Tibial nerve (tissue), 4 donors: ENCODE measurements at regions not wholly inside any gene's neighbourhood (a gene's known extent, or its start where the extent isn't known, plus 50 kb on each side); places are given as distances from the start of the nearest gene placed in this dataset.
A peak's percentile ranks its signal among the peaks of the same experiment; 100 is the strongest.

ENCODE experiments used
- DNase-seq, 2 donors: peaks; one replicate each; pipeline ENCODE4 v3.0.0-alpha.2; 2019; ENCODE audit warnings: low spot score in 2 of 2
- H3K27ac ChIP-seq, 4 donors: fragments of 200-600 bp; sonication (generic) in 3 of 4; one replicate each; pipeline ENCODE4 v1.5.1; 2017 to 2019; ENCODE audit warnings: mild to moderate bottlenecking in 1 of 4
- H3K27me3 ChIP-seq, 2 donors: fragments of 200-600 bp; sonication (generic) in 1 of 2; one replicate each; pipeline versions ENCODE4 v1.5.1 to v1.6.0; 2017 to 2019
- H3K36me3 ChIP-seq, 3 donors: fragments of 200-600 bp; sonication (generic); one replicate each; pipeline ENCODE4 v1.5.1; 2018 to 2019
- H3K4me1 ChIP-seq, 4 donors: fragments of 200-600 bp; sonication (generic) in 3 of 4; one replicate each; pipeline ENCODE4 v1.5.1; 2017 to 2019
- H3K4me3 ChIP-seq, 4 donors: fragments of 200-600 bp; sonication (generic) in 3 of 4; one replicate each; pipeline ENCODE4 v1.5.1; 2017 to 2019; ENCODE audit warnings: mild to moderate bottlenecking in 1 of 4, moderate library complexity in 1 of 4
- H3K9me3 ChIP-seq, 4 donors: fragments of 200-600 bp; sonication (generic) in 3 of 4; one replicate each; pipeline ENCODE4 v1.5.1; 2017 to 2019
- EP300 ChIP-seq, 2 donors: sonication (generic); formaldehyde crosslinking; IDR thresholded peaks; one replicate each; pipeline ENCODE4 v1.6.1; 2017; ENCODE audit warnings: antibody characterized with exemption in 2 of 2, mild to moderate bottlenecking in 1 of 2
- POLR2A ChIP-seq, 2 donors: fragments of 450-650 bp; IDR thresholded peaks; one replicate each; pipeline ENCODE4 v1.6.1; 2017; ENCODE audit warnings: antibody characterized with exemption in 2 of 2, mild to moderate bottlenecking in 2 of 2, moderate library complexity in 2 of 2
- WGBS, 2 donors: methylation state at CpG; one replicate each; pipeline ENCODE4 v1.1.5; 2018; 5-methylcytosine and 5-hydroxymethylcytosine counted together
- TF ChIP-seq, protein P1 (sequence below), 5 experiments: fragments of 200-600 bp in 3 of 5; fragments of 450-650 bp in 2 of 5; sonication (generic) in 3 of 5; IDR thresholded peaks; one replicate each; pipeline ENCODE4 v1.5.1; 2016 to 2019; ENCODE audit warnings: antibody characterized with exemption in 5 of 5, mild to moderate bottlenecking in 3 of 5, moderate library complexity in 2 of 5

DNA sequence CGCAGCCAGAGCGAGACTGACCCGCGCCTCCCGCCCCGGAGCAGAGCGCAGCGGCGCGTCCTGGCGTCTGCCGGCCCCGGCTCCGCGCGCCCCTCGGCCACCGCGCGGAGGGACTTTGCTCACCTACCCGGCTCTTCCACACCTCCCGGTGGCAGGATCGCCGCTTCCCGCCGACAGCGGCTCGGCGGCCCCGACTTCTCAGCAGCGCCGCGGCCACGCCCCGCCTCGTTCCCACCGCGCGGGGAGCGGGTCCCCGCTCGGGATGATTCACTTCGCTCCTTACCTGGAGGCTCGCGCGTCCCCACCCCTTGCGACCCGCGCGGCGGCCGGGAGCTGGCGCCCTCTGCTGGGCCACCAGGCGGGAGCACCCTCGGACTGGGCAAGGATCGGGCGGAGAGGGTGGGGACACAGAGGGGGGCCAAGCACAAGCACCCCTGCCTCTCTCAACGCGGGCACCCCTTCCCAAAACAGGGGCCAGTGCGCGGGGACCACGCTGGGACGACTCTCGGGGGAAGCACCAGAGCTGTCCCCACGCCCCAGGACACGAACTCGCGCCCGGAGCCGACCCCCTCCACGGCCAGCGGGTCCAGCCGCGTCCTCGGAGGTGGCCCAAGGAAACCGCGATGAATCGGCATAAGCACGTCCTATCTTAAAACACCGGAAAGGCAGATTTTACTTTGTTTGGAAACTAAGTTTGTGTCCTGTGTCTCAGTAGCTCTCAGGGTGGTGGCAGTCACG, 101.0 kb upstream of the SVIL start:
- Histone ChIP-seq H3K36me3 (no peaks in the 10 kb centered on the region), H3K4me1 (peaks cover 0 to 35% (median 6%) of the 10 kb centered on the region in 4 donors), H3K27me3 (no peaks in the 10 kb centered on the region), H3K27ac (peak overlapping the region; percentile 65 to 87 (median 85)), H3K4me3 (peak overlapping the region; percentile 59 to 86 (median 66)), H3K9me3 (no peaks in the 10 kb centered on the region)
- 0% methylated on average over 19 to 35 of the region's 81 CpGs for WGBS, 2 donors
- DNase-seq, result peak; percentile 66 to 78
- TF ChIP-seq POLR2A (IDR thresholded peaks at IDR 0.05) (peak in 1 of 2 donors; percentile 56), EP300 (IDR thresholded peaks at IDR 0.05) (peak in 1 of 2 donors; percentile 68)
- TF ChIP-seq, protein P1, sequence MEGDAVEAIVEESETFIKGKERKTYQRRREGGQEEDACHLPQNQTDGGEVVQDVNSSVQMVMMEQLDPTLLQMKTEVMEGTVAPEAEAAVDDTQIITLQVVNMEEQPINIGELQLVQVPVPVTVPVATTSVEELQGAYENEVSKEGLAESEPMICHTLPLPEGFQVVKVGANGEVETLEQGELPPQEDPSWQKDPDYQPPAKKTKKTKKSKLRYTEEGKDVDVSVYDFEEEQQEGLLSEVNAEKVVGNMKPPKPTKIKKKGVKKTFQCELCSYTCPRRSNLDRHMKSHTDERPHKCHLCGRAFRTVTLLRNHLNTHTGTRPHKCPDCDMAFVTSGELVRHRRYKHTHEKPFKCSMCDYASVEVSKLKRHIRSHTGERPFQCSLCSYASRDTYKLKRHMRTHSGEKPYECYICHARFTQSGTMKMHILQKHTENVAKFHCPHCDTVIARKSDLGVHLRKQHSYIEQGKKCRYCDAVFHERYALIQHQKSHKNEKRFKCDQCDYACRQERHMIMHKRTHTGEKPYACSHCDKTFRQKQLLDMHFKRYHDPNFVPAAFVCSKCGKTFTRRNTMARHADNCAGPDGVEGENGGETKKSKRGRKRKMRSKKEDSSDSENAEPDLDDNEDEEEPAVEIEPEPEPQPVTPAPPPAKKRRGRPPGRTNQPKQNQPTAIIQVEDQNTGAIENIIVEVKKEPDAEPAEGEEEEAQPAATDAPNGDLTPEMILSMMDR (IDR thresholded peaks at IDR 0.05), result peak; percentile 66 to 97 (median 89)

DNA sequence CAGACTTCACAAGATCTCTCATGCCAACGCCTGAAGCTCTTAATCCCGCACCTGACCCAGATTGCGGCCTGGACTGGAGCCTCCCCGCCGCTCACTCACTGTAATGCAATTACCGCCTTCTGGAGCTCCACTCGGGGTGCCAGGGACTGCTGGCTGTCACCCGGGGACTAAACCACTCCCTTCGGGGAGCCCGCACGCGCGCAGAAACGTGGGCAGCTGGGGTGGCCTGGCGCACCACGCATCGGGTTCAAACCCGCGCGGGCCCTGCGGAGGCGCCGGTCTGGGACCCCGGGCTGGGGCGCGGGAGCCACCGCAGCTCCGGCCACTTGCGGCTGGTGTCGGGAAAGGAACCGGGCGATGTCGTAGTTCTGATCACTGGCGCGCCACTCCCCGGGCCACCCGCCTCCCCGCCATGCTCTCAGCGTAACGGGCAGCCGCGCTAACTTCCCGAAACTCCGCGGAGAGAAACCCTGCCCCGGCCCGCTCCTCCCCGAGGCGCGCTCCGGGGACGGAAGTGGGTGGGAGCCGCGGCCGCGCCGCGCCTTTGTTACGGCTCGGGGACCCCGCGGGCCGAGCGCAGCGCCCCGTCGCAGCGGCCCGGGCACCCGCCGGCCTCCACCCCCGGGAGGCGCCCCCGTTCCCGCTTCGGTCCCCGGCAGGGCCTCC, 100.3 kb upstream of the SVIL start:
- peak; percentile 21 to 35 for DNase-seq
- peak overlapping the region; percentile 59 to 86 (median 66) for H3K4me3 ChIP-seq
- no peaks in the 10 kb centered on the region for H3K9me3 ChIP-seq
- 1% methylated on average over 28 to 31 of the region's 77 CpGs for WGBS, 2 donors
- peak overlapping the region; percentile 65 to 87 (median 85) for H3K27ac ChIP-seq
- no peaks in the 10 kb centered on the region for H3K27me3 ChIP-seq
- peaks cover 0 to 30% (median 6%) of the 10 kb centered on the region in 4 donors for H3K4me1 ChIP-seq
- H3K36me3 ChIP-seq, result no peaks in the 10 kb centered on the region
- TF ChIP-seq EP300 (IDR thresholded peaks at IDR 0.05) (no peak), POLR2A (IDR thresholded peaks at IDR 0.05) (no peak)
- TF ChIP-seq, protein P1 (IDR thresholded peaks at IDR 0.05), result no peak

DNA sequence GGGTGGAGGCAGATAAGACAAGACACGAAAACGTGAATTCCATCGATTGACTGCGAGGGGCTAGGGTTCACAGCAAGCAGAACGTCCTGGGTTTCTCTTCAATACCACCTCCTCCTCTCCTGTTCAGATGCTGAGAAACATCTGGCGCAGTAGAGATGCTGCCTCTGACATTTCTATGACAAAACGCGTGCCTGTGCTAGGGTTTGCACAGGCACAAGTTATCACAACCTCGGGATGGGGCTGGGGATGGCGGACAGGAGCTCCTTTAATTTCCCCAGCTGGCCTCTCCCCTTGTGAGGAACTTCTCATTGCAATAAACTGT, 99.8 kb upstream of the SVIL start:
- DNase-seq, result no peak
- Histone ChIP-seq H3K27me3 (no peaks in the 10 kb centered on the region), H3K4me3 (peak overlapping the region; percentile 59 to 86 (median 66)), H3K9me3 (no peaks in the 10 kb centered on the region), H3K4me1 (peaks cover 0 to 30% (median 6%) of the 10 kb centered on the region in 4 donors), H3K27ac (peak overlapping the region; percentile 65 to 87 (median 85)), H3K36me3 (no peaks in the 10 kb centered on the region)
- TF ChIP-seq, protein P1 (IDR thresholded peaks at IDR 0.05), result no peak
- TF ChIP-seq EP300 (IDR thresholded peaks at IDR 0.05), result no peak
- no peak for TF ChIP-seq POLR2A (IDR thresholded peaks at IDR 0.05)
- WGBS, 2 donors, result 46 to 49% methylated on average over 10 of the region's 10 CpGs

DNA sequence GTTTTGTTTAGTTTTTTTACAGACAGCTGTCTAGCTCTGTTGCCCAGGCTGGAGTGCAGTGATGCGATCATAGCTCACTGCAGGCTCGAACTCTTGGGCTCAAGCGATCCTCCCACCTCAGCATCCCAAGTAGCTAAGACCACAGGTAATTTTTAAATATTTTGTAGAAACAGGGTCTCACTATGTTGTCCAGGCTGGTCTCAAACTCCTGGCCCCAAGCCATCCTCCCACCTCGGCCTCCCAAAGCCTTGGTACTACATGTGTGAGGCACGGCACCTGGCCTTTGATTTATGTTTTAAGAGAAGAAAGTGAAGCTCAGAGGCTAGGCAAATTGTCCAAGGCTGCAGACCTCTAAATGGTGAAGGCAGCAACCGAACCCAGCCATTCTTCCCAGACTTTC, 98.6 kb upstream of the SVIL start:
- no peak for DNase-seq
- WGBS, 2 donors, result 88 to 90% methylated on average over 6 of the region's 6 CpGs
- Histone ChIP-seq H3K9me3 (no peaks in the 10 kb centered on the region), H3K4me3 (no peak overlapping the region), H3K4me1 (peaks cover 0 to 35% (median 6%) of the 10 kb centered on the region in 4 donors), H3K36me3 (no peaks in the 10 kb centered on the region), H3K27ac (no peak overlapping the region), H3K27me3 (no peaks in the 10 kb centered on the region)
- no peak for TF ChIP-seq EP300 (IDR thresholded peaks at IDR 0.05)
- TF ChIP-seq, protein P1 (IDR thresholded peaks at IDR 0.05), result no peak
- TF ChIP-seq POLR2A (IDR thresholded peaks at IDR 0.05), result no peak

DNA sequence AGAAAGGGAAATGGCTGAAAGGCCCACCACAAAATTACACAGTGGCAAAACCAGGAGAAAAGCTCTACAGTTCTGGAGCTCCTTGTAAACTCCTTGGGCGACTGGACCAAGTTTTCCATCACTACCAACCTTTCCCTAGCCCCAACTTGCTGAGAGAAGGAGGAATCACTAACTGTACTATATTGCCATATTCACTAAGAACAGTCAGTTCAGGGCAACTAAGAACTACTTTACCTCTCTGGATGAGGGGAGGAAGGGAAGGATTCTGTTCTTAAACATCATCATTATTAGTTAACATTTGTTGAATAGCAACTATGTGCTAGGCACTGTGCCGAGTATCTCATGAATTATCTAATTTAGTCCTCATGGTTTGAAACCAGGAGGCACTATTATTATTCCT, 98.1 kb upstream of the SVIL start:
- no peaks in the 10 kb centered on the region for H3K36me3 ChIP-seq
- H3K4me3 ChIP-seq, result no peak overlapping the region
- 88 to 92% methylated on average over 2 of the region's 2 CpGs for WGBS, 2 donors
- H3K27me3 ChIP-seq, result no peaks in the 10 kb centered on the region
- H3K4me1 ChIP-seq, result peaks cover 0 to 39% (median 6%) of the 10 kb centered on the region in 4 donors
- DNase-seq, result no peak
- no peak for TF ChIP-seq POLR2A (IDR thresholded peaks at IDR 0.05)
- no peak for TF ChIP-seq EP300 (IDR thresholded peaks at IDR 0.05)
- TF ChIP-seq, protein P1 (IDR thresholded peaks at IDR 0.05), result no peak
- no peaks in the 10 kb centered on the region for H3K9me3 ChIP-seq
- no peak overlapping the region for H3K27ac ChIP-seq
